ENCODE measurements at regions not wholly inside any gene's neighbourhood (a gene's known extent, or its start where the extent isn't known, plus 50 kb on each side); places are given as distances from the start of the nearest gene placed in this dataset.
A peak's percentile ranks its signal among the peaks of the same experiment; 100 is the strongest.
"Not testable (repeated sequence)": the region's sequence is repeated elsewhere in the genome, so short reads cannot be mapped to it uniquely, and the experiment has no call there.

DNA sequence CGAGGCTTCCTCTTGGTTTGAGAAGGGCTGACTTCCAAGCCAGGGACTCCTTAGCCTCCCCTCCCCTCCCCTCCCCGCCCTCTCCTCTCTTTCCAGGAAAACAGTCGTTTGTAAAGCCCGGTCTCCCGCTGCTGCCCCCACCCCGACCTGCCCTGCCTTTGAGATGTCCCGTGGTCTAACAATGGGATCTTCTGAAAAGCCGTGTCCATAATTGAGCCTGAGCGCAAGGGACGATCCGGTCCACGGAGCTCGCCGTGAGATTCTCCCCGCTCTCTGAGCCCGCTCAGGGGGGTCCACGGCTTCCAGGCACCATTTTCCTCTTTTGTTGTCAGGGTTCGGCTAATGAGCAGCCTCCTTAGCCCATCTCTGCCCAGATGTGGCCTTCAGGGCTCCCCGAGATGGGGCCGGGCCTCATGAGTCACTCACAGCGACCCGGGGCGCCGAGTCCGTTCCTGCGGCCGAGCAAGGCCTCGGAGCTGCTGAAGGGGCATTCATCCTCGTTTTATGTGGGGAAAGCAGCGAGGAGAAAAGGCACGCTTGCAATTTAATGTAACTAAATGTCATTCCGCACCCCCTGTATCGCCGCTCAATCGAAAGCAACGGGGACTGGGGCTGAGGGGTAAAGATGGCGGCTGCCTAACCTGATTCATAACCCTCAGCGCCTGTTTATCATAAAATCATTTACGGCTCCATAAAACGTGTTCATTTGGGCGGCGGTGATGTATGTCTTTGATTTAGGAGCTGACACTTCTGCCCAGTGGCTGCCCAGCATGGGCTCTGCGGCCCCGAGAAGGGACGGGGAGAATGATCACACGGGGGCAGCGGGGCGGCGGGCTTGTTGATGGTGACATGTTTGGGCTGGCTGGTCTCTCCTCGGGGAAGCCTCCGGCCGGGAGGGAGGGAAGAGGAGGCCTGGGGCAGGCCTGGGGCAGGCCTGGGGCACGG, 232.6 kb upstream of the C1orf174 start:
- no peak for TF ChIP-seq POLR2A (IDR thresholded peaks at IDR 0.05; ENCODE audit: low read depth, low read length)
- FAIRE-seq (no peak), DNase-seq (ENCODE audit: insufficient read length, low spot score) (no peak)

DNA sequence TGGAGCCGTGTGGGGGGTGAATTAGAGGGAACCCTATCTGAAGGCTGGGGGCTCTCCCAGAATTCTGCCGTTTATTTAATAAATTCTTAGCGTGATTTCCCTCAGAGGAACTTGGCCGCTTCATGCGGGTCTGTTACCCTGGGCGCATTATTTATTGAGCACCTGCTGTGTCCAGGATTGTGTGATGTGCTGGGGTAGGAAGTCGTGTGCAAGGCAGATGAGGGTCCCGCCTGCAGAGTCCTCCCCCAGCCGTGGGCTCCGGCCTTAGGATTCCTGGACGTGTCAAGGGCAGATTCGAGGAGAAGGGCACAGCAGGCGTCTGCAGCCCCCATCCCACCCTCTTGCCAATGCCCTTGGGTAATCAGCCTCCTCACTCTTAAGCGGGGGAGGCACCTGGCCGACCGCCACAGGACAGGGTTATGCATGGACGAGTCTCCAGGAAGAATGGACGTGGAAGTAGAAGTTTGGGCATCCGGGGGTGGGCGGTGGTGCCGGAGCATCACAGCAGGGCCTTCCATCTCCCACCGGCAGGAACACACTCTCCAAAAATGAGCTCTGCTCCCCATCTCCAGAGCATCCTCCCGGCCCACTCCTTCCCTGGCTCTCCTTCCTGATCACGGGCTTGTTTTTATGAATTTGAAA, 233.3 kb upstream of the C1orf174 start:
- TF ChIP-seq POLR2A (IDR thresholded peaks at IDR 0.05; ENCODE audit: low read depth, low read length): no peak
- FAIRE-seq (no peak), DNase-seq (ENCODE audit: insufficient read length, low spot score) (no peak)

DNA sequence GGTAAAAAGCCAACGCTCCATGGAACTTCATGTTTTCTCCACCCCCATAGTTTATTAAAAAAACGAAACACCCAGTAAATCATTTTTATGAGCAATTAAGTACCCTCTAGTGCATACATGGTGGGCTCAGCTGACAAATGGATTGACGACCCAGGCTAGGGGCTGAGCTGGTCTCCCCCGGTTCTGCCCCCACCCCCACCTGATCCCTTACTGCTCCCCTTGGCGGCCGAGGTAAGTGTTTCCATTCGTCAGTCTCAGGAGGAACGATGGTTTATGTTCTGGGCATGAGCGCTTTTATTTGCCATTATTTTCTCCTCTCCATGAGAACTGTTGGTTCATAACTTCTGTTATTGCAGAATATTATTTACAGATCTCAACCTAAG, 233.9 kb upstream of the C1orf174 start:
- DNase-seq (ENCODE audit: insufficient read length, low spot score): no peak
- FAIRE-seq: no peak
- no peak for TF ChIP-seq POLR2A (IDR thresholded peaks at IDR 0.05; ENCODE audit: low read depth, low read length)

DNA sequence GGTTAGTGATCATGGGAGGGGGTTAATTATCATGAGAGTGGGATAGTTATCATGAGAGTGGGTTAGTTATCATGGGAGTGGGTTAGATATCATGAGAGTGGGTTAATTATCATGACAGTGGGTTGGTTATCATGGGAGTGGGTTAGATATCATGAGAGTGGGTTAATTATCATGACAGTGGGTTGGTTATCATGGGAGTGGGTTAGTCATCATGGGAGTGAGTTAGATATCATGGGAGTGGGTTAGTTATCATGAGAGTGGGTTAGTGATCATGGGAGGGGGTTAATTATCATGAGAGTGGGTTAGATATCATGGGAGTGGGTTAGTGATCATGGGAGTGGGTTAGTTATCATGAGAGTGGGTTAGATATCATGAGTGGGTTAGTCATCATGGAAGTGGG, 235.8 kb upstream of the C1orf174 start:
- DNase-seq (ENCODE audit: insufficient read length, low spot score); FAIRE-seq: not testable (repeated sequence)

DNA sequence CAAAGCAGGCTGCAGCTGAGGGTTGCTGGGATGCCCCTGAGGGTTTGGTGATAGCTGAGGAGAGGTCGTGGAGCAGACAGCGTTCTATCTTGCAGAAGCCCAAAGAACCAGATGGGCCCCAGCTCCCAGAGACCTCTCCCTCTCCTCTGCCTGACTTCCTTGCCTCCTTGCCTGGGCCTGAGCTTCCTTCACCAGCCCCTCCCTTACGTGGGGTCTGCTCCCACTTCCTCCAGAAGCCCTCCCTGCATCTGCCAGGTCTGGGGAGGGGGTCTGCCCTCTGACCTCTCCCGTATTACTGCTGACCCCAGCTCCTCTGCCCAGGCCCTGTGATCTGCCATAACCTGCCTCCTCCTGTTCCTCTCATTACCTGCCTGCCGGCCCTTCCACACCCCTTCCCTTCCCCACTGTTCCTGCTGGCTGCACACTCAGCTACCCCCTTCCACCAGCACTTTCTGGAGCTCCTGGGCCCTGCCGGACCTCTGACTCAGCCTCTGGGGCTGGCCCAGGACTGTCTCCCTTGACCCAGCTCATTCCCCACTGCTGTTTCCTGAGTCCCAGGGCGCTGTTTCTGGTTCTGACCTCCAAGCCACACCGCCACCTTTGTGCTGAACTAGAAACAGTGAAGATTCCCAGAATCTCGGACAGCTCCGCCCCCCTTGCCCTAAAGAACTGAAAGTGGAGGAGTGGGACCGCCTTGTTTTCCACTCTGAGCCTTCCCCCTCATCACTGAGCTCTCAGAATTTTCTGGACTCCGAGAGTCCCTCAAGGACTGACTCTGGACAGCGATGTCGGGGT, 237.7 kb upstream of the C1orf174 start:
- TF ChIP-seq POLR2A (IDR thresholded peaks at IDR 0.05; ENCODE audit: low read depth, low read length): no peak
- DNase-seq (ENCODE audit: insufficient read length, low spot score): no peak
- FAIRE-seq: no peak

DNA sequence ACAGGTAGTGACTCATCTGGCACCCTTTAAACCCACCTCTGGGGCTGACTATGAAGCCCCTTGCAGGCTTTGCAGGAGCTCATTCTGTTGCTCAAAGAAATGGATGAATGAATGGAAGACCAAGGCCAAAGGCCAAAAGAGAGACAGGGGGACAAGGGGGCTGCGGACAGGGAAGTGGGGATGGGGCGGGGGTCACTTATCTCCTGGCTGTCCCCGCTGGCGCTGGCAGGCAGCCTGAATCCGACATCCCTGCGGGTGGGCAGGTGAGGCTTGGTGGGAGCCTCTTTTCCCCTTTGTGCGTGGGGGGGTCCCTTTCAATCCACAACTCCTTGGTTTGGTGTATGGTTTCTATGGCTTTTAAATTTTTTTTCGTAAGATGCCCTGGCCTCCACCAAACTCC, 239.6 kb upstream of the C1orf174 start:
- FAIRE-seq: no peak
- no peak for DNase-seq (ENCODE audit: insufficient read length, low spot score)
- no peak for TF ChIP-seq POLR2A (IDR thresholded peaks at IDR 0.05; ENCODE audit: low read depth, low read length)

DNA sequence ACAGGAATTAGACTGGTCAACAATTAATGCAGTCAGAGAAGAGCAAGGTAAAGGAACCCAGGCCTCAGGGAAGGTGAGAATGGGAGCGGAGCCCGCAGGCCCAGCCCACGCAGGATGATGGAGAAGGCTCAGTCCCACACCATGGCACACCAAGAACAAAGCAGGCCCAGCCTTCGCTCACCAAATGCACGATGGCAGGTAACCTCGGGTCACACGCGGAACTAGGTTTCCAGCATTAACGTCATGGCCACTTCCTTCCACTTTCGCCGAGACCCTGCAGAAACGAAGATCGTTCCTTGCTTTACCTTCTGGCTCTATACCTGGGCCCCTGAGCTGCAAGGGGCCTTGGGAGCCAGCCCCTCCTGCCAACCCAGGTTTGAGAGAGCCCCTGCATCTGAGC, 240.2 kb upstream of the C1orf174 start:
- FAIRE-seq (no peak), DNase-seq (ENCODE audit: insufficient read length, low spot score) (no peak)
- TF ChIP-seq POLR2A (IDR thresholded peaks at IDR 0.05; ENCODE audit: low read depth, low read length): no peak

DNA sequence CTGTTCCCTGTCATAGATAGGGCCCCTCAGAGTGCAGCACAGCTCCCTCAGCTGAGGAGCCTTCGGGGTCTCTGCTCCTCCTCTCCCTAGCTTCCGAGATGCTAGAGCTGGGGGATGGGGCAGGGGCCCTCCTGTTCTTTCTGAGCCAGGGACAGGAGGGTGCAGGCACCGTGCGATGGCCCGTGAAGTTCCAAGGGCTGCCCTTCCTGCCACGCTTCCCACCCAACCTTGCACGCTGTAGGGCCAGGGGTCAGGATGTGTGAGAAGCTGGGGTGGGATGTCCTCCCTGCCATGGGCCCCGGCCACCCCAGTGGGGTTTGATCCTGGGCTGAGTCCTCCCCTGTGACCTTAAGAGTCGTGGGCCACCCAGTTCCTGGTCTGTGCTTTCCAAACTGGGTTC, 240.7 kb upstream of the C1orf174 start:
- FAIRE-seq (no peak), DNase-seq (ENCODE audit: insufficient read length, low spot score) (no peak)
- TF ChIP-seq POLR2A (IDR thresholded peaks at IDR 0.05; ENCODE audit: low read depth, low read length): no peak

DNA sequence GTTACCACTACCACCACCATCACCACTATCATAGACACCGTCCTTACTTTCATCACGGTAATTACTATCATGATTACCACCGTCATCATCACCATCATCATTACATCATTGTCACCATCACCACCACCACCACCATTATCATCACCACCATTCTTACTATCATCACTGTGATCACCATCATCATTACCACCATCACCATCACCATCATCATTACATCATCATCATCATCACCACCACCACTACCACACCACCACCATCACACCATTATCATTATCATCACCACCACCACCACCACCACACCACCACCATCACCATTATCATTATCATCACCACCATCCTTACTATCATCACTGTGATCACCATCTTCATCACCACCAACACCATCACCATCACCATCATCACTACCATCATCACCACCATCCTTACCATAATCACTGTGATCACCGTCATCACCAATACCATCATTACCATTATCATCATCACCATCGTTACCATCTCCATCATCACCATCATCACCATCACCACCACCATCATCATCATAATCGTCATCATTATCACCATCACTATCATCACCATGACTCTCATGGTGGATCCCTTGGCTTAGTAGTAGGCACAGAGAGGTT, 244.4 kb upstream of the C1orf174 start:
- FAIRE-seq (peak; percentile 30), DNase-seq (ENCODE audit: insufficient read length, low spot score) (no peak)
- no peak for TF ChIP-seq POLR2A (IDR thresholded peaks at IDR 0.05; ENCODE audit: low read depth, low read length)

DNA sequence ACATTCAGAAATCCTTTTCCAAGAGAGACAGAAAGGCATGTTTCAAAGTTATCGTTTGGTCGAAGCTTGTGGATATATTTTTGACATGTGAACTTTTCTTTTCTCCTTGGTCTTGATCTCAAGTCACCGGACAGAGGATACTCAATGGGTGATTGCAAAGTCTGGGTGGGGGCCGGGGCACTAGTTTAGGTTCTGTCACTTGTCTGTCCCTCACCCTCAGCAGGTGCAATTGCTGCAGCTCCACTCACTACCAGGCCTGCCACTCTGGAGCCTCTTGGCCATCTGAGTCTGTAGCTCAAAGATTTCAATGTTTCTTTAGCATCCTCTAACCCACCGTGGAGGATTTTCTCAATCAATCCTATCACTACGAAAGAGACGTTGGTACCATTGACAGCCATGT, 246.0 kb upstream of the C1orf174 start:
- no peak for FAIRE-seq
- no peak for TF ChIP-seq POLR2A (IDR thresholded peaks at IDR 0.05; ENCODE audit: low read depth, low read length)
- no peak for DNase-seq (ENCODE audit: insufficient read length, low spot score)

DNA sequence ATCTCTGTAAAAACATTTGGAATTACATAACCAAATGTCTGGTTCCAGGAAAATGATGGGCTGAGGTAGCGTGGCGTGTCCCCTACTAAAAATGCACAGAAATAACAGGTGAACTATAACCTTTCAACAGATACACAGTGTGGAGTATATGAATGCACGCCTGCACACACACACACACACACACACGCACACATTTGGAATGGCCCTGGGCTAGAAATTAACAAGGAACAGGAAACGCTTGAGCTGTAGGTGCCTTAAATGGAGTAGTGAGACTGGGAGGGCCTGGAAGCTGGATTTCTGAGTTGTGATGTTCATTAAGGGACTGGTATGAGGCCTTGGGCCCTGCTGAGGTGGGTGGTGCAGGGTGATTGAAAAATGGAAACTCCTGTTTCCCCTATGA, 246.5 kb upstream of the C1orf174 start:
- DNase-seq (ENCODE audit: insufficient read length, low spot score) (no peak), FAIRE-seq (no peak)
- TF ChIP-seq POLR2A (IDR thresholded peaks at IDR 0.05; ENCODE audit: low read depth, low read length): no peak

DNA sequence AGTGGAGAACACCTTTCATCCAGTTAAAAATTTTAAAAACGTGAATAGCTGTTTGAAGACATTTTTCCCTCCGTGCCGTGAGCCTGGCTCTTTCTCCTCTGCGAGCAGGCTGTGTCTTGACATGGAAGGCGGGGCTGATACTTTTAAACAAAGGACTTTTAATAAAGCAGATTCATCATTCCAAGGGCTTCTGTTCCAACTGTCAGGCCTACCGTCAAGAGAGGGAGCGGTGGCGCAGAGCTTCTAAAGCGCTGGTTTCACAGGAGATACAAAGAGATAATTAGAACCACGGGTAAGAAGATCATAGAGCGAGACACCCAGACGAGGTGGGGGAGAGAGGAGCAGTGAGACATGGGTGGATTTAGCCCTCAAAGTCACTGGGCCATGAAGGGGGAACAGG, 247.4 kb upstream of the C1orf174 start:
- no peak for DNase-seq (ENCODE audit: insufficient read length, low spot score)
- no peak for FAIRE-seq
- no peak for TF ChIP-seq POLR2A (IDR thresholded peaks at IDR 0.05; ENCODE audit: low read depth, low read length)

DNA sequence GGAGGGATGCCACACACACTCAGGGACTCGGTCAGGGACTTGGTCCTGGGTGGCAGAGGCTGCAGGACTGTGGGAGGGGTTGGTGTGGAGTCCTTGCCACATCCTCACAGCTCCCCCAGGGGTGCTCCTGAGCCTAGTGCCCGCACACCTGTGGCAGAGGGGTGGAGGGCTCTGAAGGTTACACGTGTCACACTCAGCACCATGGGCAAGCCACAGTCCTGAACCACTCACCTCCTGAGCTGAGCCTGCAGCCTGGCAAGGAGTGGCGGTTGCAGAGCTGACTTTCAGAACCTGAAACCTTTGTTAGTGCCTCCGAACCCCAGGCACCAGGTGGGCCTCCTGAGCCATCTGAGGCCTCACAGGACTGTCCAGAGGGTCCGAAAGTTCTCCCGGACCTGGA, 249.2 kb upstream of the C1orf174 start:
- DNase-seq (ENCODE audit: insufficient read length, low spot score): no peak
- no peak for FAIRE-seq
- no peak for TF ChIP-seq POLR2A (IDR thresholded peaks at IDR 0.05; ENCODE audit: low read depth, low read length)

DNA sequence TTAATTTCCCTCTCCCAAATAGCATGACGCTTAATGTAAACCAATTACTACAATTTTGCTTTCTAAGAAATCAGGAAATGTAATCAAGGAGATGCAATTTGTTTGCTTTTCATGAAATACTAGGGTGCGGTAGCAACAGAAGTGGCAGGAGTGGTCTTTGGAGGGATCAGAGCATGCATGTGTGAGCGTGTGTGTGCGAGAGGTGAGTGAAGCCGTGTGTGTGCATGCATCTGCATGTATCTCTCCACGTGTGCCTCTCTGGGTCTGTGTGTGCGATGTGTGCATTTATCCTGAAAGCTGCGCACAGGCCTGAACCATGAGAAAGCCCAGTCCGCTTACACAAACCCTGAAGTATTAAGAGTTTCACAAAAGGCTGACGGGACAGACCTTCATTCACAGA, 249.8 kb upstream of the C1orf174 start:
- FAIRE-seq (no peak), DNase-seq (ENCODE audit: insufficient read length, low spot score) (no peak)
- no peak for TF ChIP-seq POLR2A (IDR thresholded peaks at IDR 0.05; ENCODE audit: low read depth, low read length)
